HL-60 (cell line): ENCODE measurements at regions not wholly inside any gene's neighbourhood (a gene's known extent, or its start where the extent isn't known, plus 50 kb on each side); places are given as distances from the start of the nearest gene placed in this dataset.

ENCODE experiments used
- CTCF ChIP-seq: IDR thresholded peaks from one replicate; pipeline ENCODE4 v1.5.1; 2011; ENCODE audit warnings: low read length, control low read depth, inconsistent platforms; ENCODE audit not compliant: insufficient read depth
- POLR2AphosphoS5 ChIP-seq: IDR thresholded peaks from 2 replicates; pipeline ENCODE4 v1.6.1; 2012; ENCODE audit warnings: low read depth

- TF ChIP-seq CTCF (no peak), POLR2AphosphoS5 (0 out of 2 replicates have a peak, but pooled peaks have one; percentile 25)
These were observed 226.6 kb upstream of the ZRANB2 start for GRCh38 chr1:71307451-71307850.
